Neural cell (in vitro differentiated cells): ENCODE measurements at regions not wholly inside any gene's neighbourhood (a gene's known extent, or its start where the extent isn't known, plus 50 kb on each side); places are given as distances from the start of the nearest gene placed in this dataset.

ENCODE experiments used
- H2AFZ ChIP-seq: fragments of 200-600, 300-800 bp; sonication (generic), shearing (Covaris generic); 2 replicates; pipeline ENCODE4 v1.6.0; 2014; ENCODE audit warnings: low read depth, mild to moderate bottlenecking, antibody characterized with exemption, low read length, moderate library complexity
- H3F3A ChIP-seq: fragments of 200-600 bp; shearing (Covaris generic); 2 replicates; pipeline ENCODE4 v1.6.1; 2016; ENCODE audit warnings: mild to moderate bottlenecking, moderate library complexity, mixed read lengths, antibody characterized with exemption, low read length; ENCODE audit not compliant: insufficient read depth, poor library complexity, severe bottlenecking
- H3K27ac ChIP-seq: fragments of 200-600, 300-800 bp; sonication (generic), shearing (Covaris generic); 2 replicates; pipeline ENCODE4 v1.5.1; 2014; ENCODE audit warnings: mild to moderate bottlenecking, low read length, moderate library complexity
- H3K27me3 ChIP-seq: fragments of 300-800, 200-600 bp; sonication (generic), shearing (Covaris generic); 2 replicates; pipeline ENCODE4 v1.6.0; 2014; ENCODE audit warnings: mild to moderate bottlenecking, low read depth, low read length, moderate library complexity; ENCODE audit not compliant: insufficient read depth
- H3K36me3 ChIP-seq: fragments of 300-800, 200-600 bp; sonication (generic), shearing (Covaris generic); 2 replicates; pipeline ENCODE4 v1.5.1; 2014; ENCODE audit warnings: mild to moderate bottlenecking, antibody characterized with exemption, low read length, moderate library complexity; ENCODE audit not compliant: insufficient read depth
- H3K4me2 ChIP-seq: fragments of 300-800, 200-600 bp; sonication (generic), shearing (Covaris generic); 2 replicates; pipeline ENCODE4 v1.6.0; 2014; ENCODE audit warnings: mild to moderate bottlenecking, low read length
- H3K4me3 ChIP-seq: fragments of 300-800, 200-600 bp; sonication (generic), shearing (Covaris generic); 2 replicates; pipeline ENCODE4 v1.5.1; 2014; ENCODE audit warnings: mild to moderate bottlenecking, low read length, moderate library complexity
- H3K79me2 ChIP-seq: fragments of 200-600 bp; shearing (Covaris generic); replicated peaks from 2 replicates; pipeline ENCODE4 v1.6.0; 2014; ENCODE audit warnings: mild to moderate bottlenecking, low read length, moderate library complexity; ENCODE audit not compliant: insufficient read depth
- H3K9ac ChIP-seq: fragments of 300-800, 200-600 bp; sonication (generic), shearing (Covaris generic); 2 replicates; pipeline ENCODE4 v1.6.1; 2016; ENCODE audit warnings: mild to moderate bottlenecking, low read length, mixed read lengths
- H3K9me2 ChIP-seq: fragments of 200-600 bp; shearing (Covaris generic); 2 replicates; pipeline ENCODE4 v1.6.1; 2016; ENCODE audit warnings: mild to moderate bottlenecking, low read length, mixed read lengths; ENCODE audit not compliant: insufficient read depth
- H3K9me3 ChIP-seq: fragments of 200-600, 300-800 bp; sonication (generic), shearing (Covaris generic); 2 replicates; pipeline ENCODE4 v1.6.1; 2016; ENCODE audit warnings: mild to moderate bottlenecking, mixed run types, low read length, moderate library complexity, mixed read lengths
- H4K20me1 ChIP-seq: fragments of 200-600 bp; shearing (Covaris generic); 2 replicates; pipeline ENCODE4 v1.6.1; 2016; ENCODE audit warnings: mild to moderate bottlenecking, mixed run types; ENCODE audit not compliant: insufficient read depth
- EP300 ChIP-seq: fragments of 450-650 bp; conservative IDR thresholded peaks from 2 replicates; pipeline ENCODE4 v1.6.1; 2014; ENCODE audit warnings: antibody characterized with exemption, mild to moderate bottlenecking, moderate library complexity; ENCODE audit not compliant: poor library complexity, severe bottlenecking
- EZH2 ChIP-seq: fragments of 200-600, 300-800 bp; shearing (Covaris generic), sonication (generic); IDR thresholded peaks from 2 replicates; pipeline ENCODE4 v1.6.1; 2014; ENCODE audit warnings: antibody characterized with exemption, low read length, borderline replicate concordance, mild to moderate bottlenecking; ENCODE audit not compliant: insufficient read depth, poor library complexity, severe bottlenecking
- MXI1 ChIP-seq: fragments of 450-650 bp; conservative IDR thresholded peaks from 2 replicates; pipeline ENCODE4 v1.6.1; 2014; ENCODE audit warnings: antibody characterized with exemption, mild to moderate bottlenecking; ENCODE audit not compliant: poor library complexity, severe bottlenecking
- POLR2AphosphoS5 ChIP-seq: IDR thresholded peaks from 2 replicates; pipeline ENCODE4 v1.6.1; 2012
- SMC3 ChIP-seq: fragments of 450-650 bp; conservative IDR thresholded peaks from 2 replicates; pipeline ENCODE4 v1.6.1; 2014; ENCODE audit warnings: antibody characterized with exemption, mild to moderate bottlenecking, moderate library complexity; ENCODE audit not compliant: poor library complexity
- TAF1 ChIP-seq: IDR thresholded peaks from 2 replicates; pipeline ENCODE4 v1.6.1; 2012; ENCODE audit warnings: low read depth
- TF ChIP-seq, protein P1 (sequence below): fragments of 450-650 bp; IDR thresholded peaks from 2 replicates; pipeline ENCODE4 v1.5.1; 2014; ENCODE audit warnings: antibody characterized with exemption, mild to moderate bottlenecking, moderate library complexity; ENCODE audit not compliant: poor library complexity, severe bottlenecking
- TF ChIP-seq, protein P2 (sequence below): IDR thresholded peaks from 2 replicates; pipeline ENCODE4 v1.6.1; 2012; ENCODE audit warnings: borderline replicate concordance

GRCh38 chr9:25891527-25891926 is 213.3 kb upstream of the TUSC1 start:
- no peak overlapping the region for H3K4me2 ChIP-seq
- H2AFZ ChIP-seq = no peak overlapping the region
- H3K27ac ChIP-seq = no peak overlapping the region
- H3K9me3 ChIP-seq = no peaks in the 10 kb centered on the region
- no peaks in the 10 kb centered on the region for H3F3A ChIP-seq
- no peaks in the 10 kb centered on the region for H3K36me3 ChIP-seq
- H3K79me2 ChIP-seq = no peaks in the 10 kb centered on the region
- no peaks in the 10 kb centered on the region for H3K9me2 ChIP-seq
- no peak overlapping the region for H3K4me3 ChIP-seq
- no peak overlapping the region for H3K9ac ChIP-seq
- no peaks in the 10 kb centered on the region for H4K20me1 ChIP-seq
- no peaks in the 10 kb centered on the region for H3K27me3 ChIP-seq
- TF ChIP-seq, protein P1, sequence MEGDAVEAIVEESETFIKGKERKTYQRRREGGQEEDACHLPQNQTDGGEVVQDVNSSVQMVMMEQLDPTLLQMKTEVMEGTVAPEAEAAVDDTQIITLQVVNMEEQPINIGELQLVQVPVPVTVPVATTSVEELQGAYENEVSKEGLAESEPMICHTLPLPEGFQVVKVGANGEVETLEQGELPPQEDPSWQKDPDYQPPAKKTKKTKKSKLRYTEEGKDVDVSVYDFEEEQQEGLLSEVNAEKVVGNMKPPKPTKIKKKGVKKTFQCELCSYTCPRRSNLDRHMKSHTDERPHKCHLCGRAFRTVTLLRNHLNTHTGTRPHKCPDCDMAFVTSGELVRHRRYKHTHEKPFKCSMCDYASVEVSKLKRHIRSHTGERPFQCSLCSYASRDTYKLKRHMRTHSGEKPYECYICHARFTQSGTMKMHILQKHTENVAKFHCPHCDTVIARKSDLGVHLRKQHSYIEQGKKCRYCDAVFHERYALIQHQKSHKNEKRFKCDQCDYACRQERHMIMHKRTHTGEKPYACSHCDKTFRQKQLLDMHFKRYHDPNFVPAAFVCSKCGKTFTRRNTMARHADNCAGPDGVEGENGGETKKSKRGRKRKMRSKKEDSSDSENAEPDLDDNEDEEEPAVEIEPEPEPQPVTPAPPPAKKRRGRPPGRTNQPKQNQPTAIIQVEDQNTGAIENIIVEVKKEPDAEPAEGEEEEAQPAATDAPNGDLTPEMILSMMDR = no peak
- TF ChIP-seq, protein P2, sequence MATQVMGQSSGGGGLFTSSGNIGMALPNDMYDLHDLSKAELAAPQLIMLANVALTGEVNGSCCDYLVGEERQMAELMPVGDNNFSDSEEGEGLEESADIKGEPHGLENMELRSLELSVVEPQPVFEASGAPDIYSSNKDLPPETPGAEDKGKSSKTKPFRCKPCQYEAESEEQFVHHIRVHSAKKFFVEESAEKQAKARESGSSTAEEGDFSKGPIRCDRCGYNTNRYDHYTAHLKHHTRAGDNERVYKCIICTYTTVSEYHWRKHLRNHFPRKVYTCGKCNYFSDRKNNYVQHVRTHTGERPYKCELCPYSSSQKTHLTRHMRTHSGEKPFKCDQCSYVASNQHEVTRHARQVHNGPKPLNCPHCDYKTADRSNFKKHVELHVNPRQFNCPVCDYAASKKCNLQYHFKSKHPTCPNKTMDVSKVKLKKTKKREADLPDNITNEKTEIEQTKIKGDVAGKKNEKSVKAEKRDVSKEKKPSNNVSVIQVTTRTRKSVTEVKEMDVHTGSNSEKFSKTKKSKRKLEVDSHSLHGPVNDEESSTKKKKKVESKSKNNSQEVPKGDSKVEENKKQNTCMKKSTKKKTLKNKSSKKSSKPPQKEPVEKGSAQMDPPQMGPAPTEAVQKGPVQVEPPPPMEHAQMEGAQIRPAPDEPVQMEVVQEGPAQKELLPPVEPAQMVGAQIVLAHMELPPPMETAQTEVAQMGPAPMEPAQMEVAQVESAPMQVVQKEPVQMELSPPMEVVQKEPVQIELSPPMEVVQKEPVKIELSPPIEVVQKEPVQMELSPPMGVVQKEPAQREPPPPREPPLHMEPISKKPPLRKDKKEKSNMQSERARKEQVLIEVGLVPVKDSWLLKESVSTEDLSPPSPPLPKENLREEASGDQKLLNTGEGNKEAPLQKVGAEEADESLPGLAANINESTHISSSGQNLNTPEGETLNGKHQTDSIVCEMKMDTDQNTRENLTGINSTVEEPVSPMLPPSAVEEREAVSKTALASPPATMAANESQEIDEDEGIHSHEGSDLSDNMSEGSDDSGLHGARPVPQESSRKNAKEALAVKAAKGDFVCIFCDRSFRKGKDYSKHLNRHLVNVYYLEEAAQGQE = no peak
- no peak for TF ChIP-seq EP300
- TF ChIP-seq POLR2AphosphoS5 = no peak
- TF ChIP-seq EZH2 = no peak
- no peak for TF ChIP-seq TAF1
- no peak for TF ChIP-seq MXI1
- TF ChIP-seq SMC3 = no peak

DNA sequence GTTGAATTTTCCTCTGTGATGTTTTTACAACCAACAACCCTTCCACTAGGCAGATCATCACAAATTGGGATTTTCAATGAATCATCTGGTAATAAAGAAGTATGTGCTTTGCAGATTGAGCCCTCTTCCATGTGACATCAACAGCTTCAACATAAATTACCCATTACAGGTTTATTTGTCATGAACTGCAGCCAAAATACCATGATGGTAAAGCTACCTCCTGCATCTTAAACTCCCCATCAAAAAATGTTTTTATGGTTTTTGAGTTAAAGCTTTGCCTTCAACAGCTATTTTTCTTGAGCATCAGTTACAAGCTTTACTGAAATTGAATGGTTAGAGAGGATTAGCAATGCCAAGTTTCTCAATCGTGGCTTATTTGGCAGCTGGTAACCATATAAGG is 211.4 kb upstream of the TUSC1 start:
- H3K79me2 ChIP-seq = no peaks in the 10 kb centered on the region
- H3K27ac ChIP-seq = no peak overlapping the region
- H3K4me2 ChIP-seq = no peak overlapping the region
- TF ChIP-seq MXI1 = no peak
- TF ChIP-seq, protein P2 = no peak
- TF ChIP-seq SMC3 = no peak
- TF ChIP-seq POLR2AphosphoS5 = no peak
- no peaks in the 10 kb centered on the region for H4K20me1 ChIP-seq
- H3K4me3 ChIP-seq = no peak overlapping the region
- H3F3A ChIP-seq = no peaks in the 10 kb centered on the region
- no peaks in the 10 kb centered on the region for H3K27me3 ChIP-seq
- no peak overlapping the region for H2AFZ ChIP-seq
- H3K9me2 ChIP-seq = no peaks in the 10 kb centered on the region
- H3K36me3 ChIP-seq = no peaks in the 10 kb centered on the region
- H3K9ac ChIP-seq = no peak overlapping the region
- no peaks in the 10 kb centered on the region for H3K9me3 ChIP-seq
